HG02981 (cell line): ENCODE measurements at regions not wholly inside any gene's neighbourhood (a gene's known extent, or its start where the extent isn't known, plus 50 kb on each side); places are given as distances from the start of the nearest gene placed in this dataset.

Experiments
- ATAC-seq: cut with Tn5 transposase; IDR thresholded peaks from one replicate; pipeline ENCODE4 v1.9.1; 2021; ENCODE audit warnings: mild to moderate bottlenecking, moderate library complexity; ENCODE audit not compliant: unreplicated experiment

- no peak for ATAC-seq
Observed at GRCh38 chr5:31049936-31050704, 143.4 kb upstream of the CDH6 start.

- no peak for ATAC-seq
Observed at GRCh38 chr5:31049461-31049860, 144.0 kb upstream of the CDH6 start.

GRCh38 chr5:31048282-31049270, 144.9 kb upstream of the CDH6 start:
- no peak for ATAC-seq

GRCh38 chr5:31047621-31048020, 145.9 kb upstream of the CDH6 start:
- ATAC-seq = no peak

GRCh38 chr5:31047007-31047406, 146.5 kb upstream of the CDH6 start:
- ATAC-seq = no peak

- no peak for ATAC-seq
Observed at GRCh38 chr5:31036411-31036810, 157.1 kb upstream of the CDH6 start.

- no peak for ATAC-seq
Observed at GRCh38 chr5:31033295-31033694, 160.2 kb upstream of the CDH6 start.

GRCh38 chr5:31029925-31030324, 163.6 kb upstream of the CDH6 start:
- no peak for ATAC-seq

- ATAC-seq = no peak
Observed at GRCh38 chr5:31027721-31028120, 165.8 kb upstream of the CDH6 start.

- no peak for ATAC-seq
Observed at GRCh38 chr5:31023105-31023504, 170.4 kb upstream of the CDH6 start.

GRCh38 chr5:31021181-31021624, 172.3 kb upstream of the CDH6 start:
- ATAC-seq = no peak

- no peak for ATAC-seq
Observed at GRCh38 chr5:31008231-31008630, 185.3 kb upstream of the CDH6 start.

GRCh38 chr5:31007672-31008071, 185.8 kb upstream of the CDH6 start:
- no peak for ATAC-seq

- ATAC-seq = no peak
Observed at GRCh38 chr5:31000287-31000686, 193.2 kb upstream of the CDH6 start.

- no peak for ATAC-seq
Observed at GRCh38 chr5:30997681-30998080, 195.8 kb upstream of the CDH6 start.

- no peak for ATAC-seq
Observed at GRCh38 chr5:30994902-30995301, 198.6 kb upstream of the CDH6 start.

- ATAC-seq = no peak
Observed at GRCh38 chr5:30994176-30994575, 199.3 kb upstream of the CDH6 start.

- no peak for ATAC-seq
Observed at GRCh38 chr5:30991462-30991861, 202.0 kb upstream of the CDH6 start.

- ATAC-seq = no peak
Observed at GRCh38 chr5:30981576-30981975, 211.9 kb upstream of the CDH6 start.

GRCh38 chr5:30968971-30969370, 224.5 kb upstream of the CDH6 start:
- ATAC-seq = no peak

GRCh38 chr5:30960036-30960435, 233.4 kb upstream of the CDH6 start:
- no peak for ATAC-seq

- ATAC-seq = no peak
Observed at GRCh38 chr5:30959238-30959637, 234.2 kb upstream of the CDH6 start.
